CD4-positive, alpha-beta T cell treated with Interleukin-4 for 4 hours (primary cell): ENCODE measurements at regions not wholly inside any gene's neighbourhood (a gene's known extent, or its start where the extent isn't known, plus 50 kb on each side); places are given as distances from the start of the nearest gene placed in this dataset.
"Not testable (repeated sequence)": the region's sequence is repeated elsewhere in the genome, so short reads cannot be mapped to it uniquely, and the experiment has no call there.

Experiments used
- DNase-seq: peaks from one replicate; pipeline ENCODE4 v3.0.0-alpha.2; 2020

GRCh38 chr1:81517987-81518386, 282.7 kb upstream of the ADGRL2 start:
- DNase-seq = no peak

- DNase-seq = no peak
Measured at GRCh38 chr1:81513796-81514354, 286.9 kb upstream of the ADGRL2 start.

GRCh38 chr1:81512252-81513003, 288.3 kb upstream of the ADGRL2 start:
- DNase-seq = no peak

GRCh38 chr1:81511281-81511680, 289.5 kb upstream of the ADGRL2 start:
- DNase-seq = no peak

- no peak for DNase-seq
Measured at GRCh38 chr1:81510701-81511100, 290.0 kb upstream of the ADGRL2 start.

GRCh38 chr1:81509594-81509993, 291.1 kb upstream of the ADGRL2 start:
- DNase-seq = no peak

- no peak for DNase-seq
Measured at GRCh38 chr1:81506699-81507098, 294.0 kb upstream of the ADGRL2 start.

- DNase-seq = no peak
Measured at GRCh38 chr1:81505831-81506230, 294.9 kb upstream of the ADGRL2 start.

GRCh38 chr1:81504820-81505219, 295.9 kb upstream of the ADGRL2 start:
- DNase-seq = not testable (repeated sequence)

GRCh38 chr1:81502705-81503104, 298.0 kb upstream of the ADGRL2 start:
- not testable (repeated sequence) for DNase-seq

- DNase-seq = not testable (repeated sequence)
Measured at GRCh38 chr1:81501485-81501884, 299.2 kb upstream of the ADGRL2 start.

GRCh38 chr1:81499487-81499886, 301.2 kb upstream of the ADGRL2 start:
- no peak for DNase-seq

GRCh38 chr1:81498471-81499462, 302.0 kb upstream of the ADGRL2 start:
- DNase-seq = no peak

GRCh38 chr1:81496349-81496748, 304.4 kb upstream of the ADGRL2 start:
- no peak for DNase-seq

- DNase-seq = no peak
Measured at GRCh38 chr1:81493102-81493869, 307.4 kb upstream of the ADGRL2 start.

- no peak for DNase-seq
Measured at GRCh38 chr1:81492628-81493027, 308.1 kb upstream of the ADGRL2 start.

GRCh38 chr1:81490614-81491013, 310.1 kb upstream of the ADGRL2 start:
- DNase-seq = no peak

- DNase-seq = no peak
Measured at GRCh38 chr1:81489372-81489934, 311.3 kb upstream of the ADGRL2 start.

GRCh38 chr1:81484284-81484683, 316.4 kb upstream of the ADGRL2 start:
- DNase-seq = no peak

- no peak for DNase-seq
Measured at GRCh38 chr1:81478219-81478618, 322.5 kb upstream of the ADGRL2 start.

- no peak for DNase-seq
Measured at GRCh38 chr1:81477710-81478109, 323.0 kb upstream of the ADGRL2 start.

- no peak for DNase-seq
Measured at GRCh38 chr1:81472387-81472786, 328.3 kb upstream of the ADGRL2 start.
